ENCODE measurements at regions not wholly inside any gene's neighbourhood (a gene's known extent, or its start where the extent isn't known, plus 50 kb on each side); places are given as distances from the start of the nearest gene placed in this dataset.

GRCh38 chr9:124179196-124180071 is 78.3 kb upstream of the NEK6 start:
- H3K36me3 ChIP-seq: no peaks in the 10 kb centered on the region
- no peaks in the 10 kb centered on the region for H3K27me3 ChIP-seq
- H3K4me3 ChIP-seq: no peak overlapping the region
- TF ChIP-seq POLR2A (IDR thresholded peaks at IDR 0.05): no peak
- no peaks in the 10 kb centered on the region for H3K9me3 ChIP-seq
- H3K27ac ChIP-seq: no peak overlapping the region
- H3K4me1 ChIP-seq: peaks cover 0 to 5% (median 0%) of the 10 kb centered on the region in 4 donors
- DNase-seq (peak in 1 of 2 donors; percentile 45), ATAC-seq (ENCODE audit: low FRiP score in 2 of 2) (no peak)
- WGBS, 2 donors: 83 to 84% methylated on average over 19 of the region's 19 CpGs

- WGBS, 2 donors: 18 to 23% methylated on average over 7 of the region's 7 CpGs
- peak; percentile 11 to 28 for ATAC-seq (ENCODE audit: low FRiP score in 2 of 2)
Observed at GRCh38 chr9:124180557-124180956, 77.2 kb upstream of the NEK6 start.

GRCh38 chr9:124182741-124183140 is 75.0 kb upstream of the NEK6 start:
- TF ChIP-seq EP300 (IDR thresholded peaks at IDR 0.05) (no peak), CTCF (IDR thresholded peaks at IDR 0.05) (no peak), POLR2AphosphoS5 (IDR thresholded peaks at IDR 0.05) (no peak), POLR2A (IDR thresholded peaks at IDR 0.05) (no peak)
- Histone ChIP-seq H3K9me3 (no peaks in the 10 kb centered on the region), H3K4me1 (peaks cover 0 to 5% (median 0%) of the 10 kb centered on the region in 4 donors), H3K4me3 (no peak overlapping the region), H3K36me3 (no peaks in the 10 kb centered on the region), H3K27ac (no peak overlapping the region), H3K27me3 (no peaks in the 10 kb centered on the region)
- ATAC-seq (ENCODE audit: low FRiP score in 2 of 2): no peak
- 76 to 82% methylated on average over 5 of the region's 5 CpGs for WGBS, 2 donors
- DNase-seq: no peak

More at GRCh38 chr9:124180557-124180956, 77.2 kb upstream of the NEK6 start:
- Histone ChIP-seq H3K27ac (no peak overlapping the region), H3K36me3 (no peaks in the 10 kb centered on the region), H3K4me3 (no peak overlapping the region), H3K4me1 (peaks cover 0 to 5% (median 0%) of the 10 kb centered on the region in 4 donors), H3K27me3 (no peaks in the 10 kb centered on the region), H3K9me3 (no peaks in the 10 kb centered on the region)
- TF ChIP-seq CTCF (IDR thresholded peaks at IDR 0.05) (no peak), POLR2A (IDR thresholded peaks at IDR 0.05) (no peak), POLR2AphosphoS5 (IDR thresholded peaks at IDR 0.05) (no peak), EP300 (IDR thresholded peaks at IDR 0.05) (no peak)
- DNase-seq: peak in 1 of 2 donors; percentile 47

GRCh38 chr9:124183772-124184171 is 74.0 kb upstream of the NEK6 start:
- no peaks in the 10 kb centered on the region for H3K9me3 ChIP-seq
- no peak overlapping the region for H3K27ac ChIP-seq
- no peak for DNase-seq
- ATAC-seq (ENCODE audit: low FRiP score in 2 of 2): no peak
- 91 to 100% methylated on average over 3 of the region's 3 CpGs for WGBS, 2 donors
- no peaks in the 10 kb centered on the region for H3K36me3 ChIP-seq
- peaks cover 0 to 5% (median 0%) of the 10 kb centered on the region in 4 donors for H3K4me1 ChIP-seq
- TF ChIP-seq POLR2AphosphoS5 (IDR thresholded peaks at IDR 0.05): no peak
- TF ChIP-seq EP300 (IDR thresholded peaks at IDR 0.05): no peak
- TF ChIP-seq POLR2A (IDR thresholded peaks at IDR 0.05): no peak
- no peak for TF ChIP-seq CTCF (IDR thresholded peaks at IDR 0.05)
- no peak overlapping the region for H3K4me3 ChIP-seq
- no peaks in the 10 kb centered on the region for H3K27me3 ChIP-seq

GRCh38 chr9:124185413-124185812 is 72.3 kb upstream of the NEK6 start:
- H3K27ac ChIP-seq: no peak overlapping the region
- H3K4me1 ChIP-seq: peaks cover 0 to 5% (median 0%) of the 10 kb centered on the region in 4 donors
- H3K9me3 ChIP-seq: no peaks in the 10 kb centered on the region
- no peak for ATAC-seq (ENCODE audit: low FRiP score in 2 of 2)
- no peak overlapping the region for H3K4me3 ChIP-seq
- H3K36me3 ChIP-seq: no peaks in the 10 kb centered on the region
- no peak for DNase-seq
- no peaks in the 10 kb centered on the region for H3K27me3 ChIP-seq
- TF ChIP-seq POLR2A (IDR thresholded peaks at IDR 0.05) (no peak), POLR2AphosphoS5 (IDR thresholded peaks at IDR 0.05) (no peak), CTCF (IDR thresholded peaks at IDR 0.05) (no peak), EP300 (IDR thresholded peaks at IDR 0.05) (no peak)
- WGBS, 2 donors: 90 to 95% methylated on average over 5 of the region's 5 CpGs

Data from upper lobe of left lung (tissue), 6 donors.